NCI-H510A (cell line): ENCODE measurements at regions not wholly inside any gene's neighbourhood (a gene's known extent, or its start where the extent isn't known, plus 50 kb on each side); places are given as distances from the start of the nearest gene placed in this dataset.
"Not testable (repeated sequence)": the region's sequence is repeated elsewhere in the genome, so short reads cannot be mapped to it uniquely, and the experiment has no call there.

Source experiments
- DNase-seq: peaks from one replicate; lab custom pipeline; 2025; lab: John Stamatoyannopoulos, UW

GRCh38 chr9:1919229-1919628 lies 95.9 kb upstream of the SMARCA2 start:
- DNase-seq, result no peak

GRCh38 chr9:1920386-1920785 lies 94.8 kb upstream of the SMARCA2 start:
- no peak for DNase-seq

- no peak for DNase-seq
Observed at GRCh38 chr9:1922026-1922425, 93.1 kb upstream of the SMARCA2 start.

GRCh38 chr9:1927546-1927945 lies 87.6 kb upstream of the SMARCA2 start:
- no peak for DNase-seq

GRCh38 chr9:1929134-1929533 lies 86.0 kb upstream of the SMARCA2 start:
- DNase-seq, result no peak

GRCh38 chr9:1929722-1930244 lies 85.4 kb upstream of the SMARCA2 start:
- DNase-seq, result no peak

GRCh38 chr9:1930245-1930736 lies 84.9 kb upstream of the SMARCA2 start:
- DNase-seq, result not testable (repeated sequence)

- DNase-seq, result no peak
Observed at GRCh38 chr9:1938135-1938534, 77.0 kb upstream of the SMARCA2 start.

- no peak for DNase-seq
Observed at GRCh38 chr9:1938675-1939170, 76.4 kb upstream of the SMARCA2 start.

GRCh38 chr9:1939466-1939865 lies 75.7 kb upstream of the SMARCA2 start:
- no peak for DNase-seq

GRCh38 chr9:1939926-1940368 lies 75.2 kb upstream of the SMARCA2 start:
- DNase-seq, result peak; percentile 9

GRCh38 chr9:1941989-1942388 lies 73.2 kb upstream of the SMARCA2 start:
- no peak for DNase-seq

- DNase-seq, result no peak
Observed at GRCh38 chr9:1946526-1947283, 68.4 kb upstream of the SMARCA2 start.

- DNase-seq, result no peak
Observed at GRCh38 chr9:1947438-1947837, 67.7 kb upstream of the SMARCA2 start.

GRCh38 chr9:1948541-1948940 lies 66.6 kb upstream of the SMARCA2 start:
- no peak for DNase-seq

- DNase-seq, result no peak
Observed at GRCh38 chr9:1951446-1951845, 63.7 kb upstream of the SMARCA2 start.

GRCh38 chr9:1952001-1952400 lies 63.1 kb upstream of the SMARCA2 start:
- DNase-seq, result no peak

GRCh38 chr9:1954238-1954637 lies 60.9 kb upstream of the SMARCA2 start:
- no peak for DNase-seq

GRCh38 chr9:1956958-1957357 lies 58.2 kb upstream of the SMARCA2 start:
- no peak for DNase-seq

GRCh38 chr9:1957856-1958255 lies 57.3 kb upstream of the SMARCA2 start:
- DNase-seq, result no peak

- no peak for DNase-seq
Observed at GRCh38 chr9:1959371-1959770, 55.8 kb upstream of the SMARCA2 start.

GRCh38 chr9:1960342-1961042 lies 54.7 kb upstream of the SMARCA2 start:
- no peak for DNase-seq

GRCh38 chr9:1962122-1962521 lies 53.0 kb upstream of the SMARCA2 start:
- DNase-seq, result no peak
